Epithelial cell of proximal tubule (primary cell): ENCODE measurements at regions not wholly inside any gene's neighbourhood (a gene's known extent, or its start where the extent isn't known, plus 50 kb on each side); places are given as distances from the start of the nearest gene placed in this dataset.

Experiments
- DNase-seq: peaks from one replicate; pipeline ENCODE4 v3.0.0-alpha.2; 2011; ENCODE audit warnings: low read depth
- H3K4me3 ChIP-seq: 2 replicates; pipeline ENCODE4 v1.5.1; 2011; ENCODE audit warnings: low read depth, mild to moderate bottlenecking, low read length
- TF ChIP-seq, protein P1 (sequence below): conservative IDR thresholded peaks from 2 replicates; pipeline ENCODE4 v1.5.1; 2012; ENCODE audit warnings: low read depth, mild to moderate bottlenecking, low read length

DNA sequence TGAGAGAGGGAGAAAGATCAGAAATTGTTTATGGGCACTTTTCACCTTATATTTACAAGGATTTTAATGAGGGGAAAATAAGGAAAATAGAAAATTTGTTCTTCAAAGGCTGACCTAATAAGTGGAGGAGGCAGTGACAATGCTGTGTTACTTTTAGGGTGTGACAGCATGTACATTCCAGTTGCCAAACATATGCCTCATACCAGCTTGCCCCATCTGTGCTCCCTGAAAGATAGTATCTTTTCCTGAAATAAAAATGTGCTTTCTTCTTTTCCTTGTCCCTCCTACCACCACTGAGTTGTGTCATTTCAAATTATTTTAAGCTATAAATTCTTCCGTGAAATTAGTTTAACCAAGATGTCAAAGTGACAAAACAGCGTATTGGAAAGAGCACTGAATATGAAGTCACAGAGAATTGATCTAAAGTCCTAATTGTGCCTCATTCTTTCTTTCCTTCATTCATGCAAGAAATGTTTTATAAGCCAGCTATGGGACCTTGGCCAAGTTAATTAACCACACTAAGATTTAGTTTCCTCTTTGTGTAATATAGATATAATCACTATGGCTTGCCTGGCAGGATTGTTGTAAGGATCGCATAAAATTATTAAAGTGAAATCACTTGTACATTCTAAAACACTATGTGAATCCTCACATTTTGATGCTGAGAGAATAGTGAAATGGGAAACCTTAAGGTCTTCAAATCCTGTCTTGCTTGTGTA lies 1307.5 kb upstream of the TENM4 start:
- no peak for DNase-seq
- TF ChIP-seq, protein P1, sequence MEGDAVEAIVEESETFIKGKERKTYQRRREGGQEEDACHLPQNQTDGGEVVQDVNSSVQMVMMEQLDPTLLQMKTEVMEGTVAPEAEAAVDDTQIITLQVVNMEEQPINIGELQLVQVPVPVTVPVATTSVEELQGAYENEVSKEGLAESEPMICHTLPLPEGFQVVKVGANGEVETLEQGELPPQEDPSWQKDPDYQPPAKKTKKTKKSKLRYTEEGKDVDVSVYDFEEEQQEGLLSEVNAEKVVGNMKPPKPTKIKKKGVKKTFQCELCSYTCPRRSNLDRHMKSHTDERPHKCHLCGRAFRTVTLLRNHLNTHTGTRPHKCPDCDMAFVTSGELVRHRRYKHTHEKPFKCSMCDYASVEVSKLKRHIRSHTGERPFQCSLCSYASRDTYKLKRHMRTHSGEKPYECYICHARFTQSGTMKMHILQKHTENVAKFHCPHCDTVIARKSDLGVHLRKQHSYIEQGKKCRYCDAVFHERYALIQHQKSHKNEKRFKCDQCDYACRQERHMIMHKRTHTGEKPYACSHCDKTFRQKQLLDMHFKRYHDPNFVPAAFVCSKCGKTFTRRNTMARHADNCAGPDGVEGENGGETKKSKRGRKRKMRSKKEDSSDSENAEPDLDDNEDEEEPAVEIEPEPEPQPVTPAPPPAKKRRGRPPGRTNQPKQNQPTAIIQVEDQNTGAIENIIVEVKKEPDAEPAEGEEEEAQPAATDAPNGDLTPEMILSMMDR = no peak
- no peak overlapping the region for H3K4me3 ChIP-seq

DNA sequence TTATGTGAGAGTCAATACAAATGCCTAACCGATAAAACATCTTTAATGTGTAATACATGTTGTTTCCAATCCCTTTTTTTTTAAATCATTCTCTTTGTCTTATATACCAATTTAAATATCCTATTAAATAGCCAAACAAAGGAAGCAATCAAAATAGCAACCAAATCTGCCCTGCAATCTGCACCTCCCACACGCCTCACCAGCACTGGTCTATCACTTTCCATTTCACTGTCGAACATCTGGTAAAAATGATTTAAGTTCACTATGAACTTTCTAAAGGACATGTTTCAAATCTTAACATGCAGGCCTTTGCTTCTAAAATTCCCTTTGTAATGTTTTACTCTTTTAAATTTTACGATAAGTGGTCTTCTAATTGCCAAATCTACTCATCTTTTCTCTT lies 1305.5 kb upstream of the TENM4 start:
- DNase-seq = no peak
- TF ChIP-seq, protein P1 = no peak
- no peak overlapping the region for H3K4me3 ChIP-seq

DNA sequence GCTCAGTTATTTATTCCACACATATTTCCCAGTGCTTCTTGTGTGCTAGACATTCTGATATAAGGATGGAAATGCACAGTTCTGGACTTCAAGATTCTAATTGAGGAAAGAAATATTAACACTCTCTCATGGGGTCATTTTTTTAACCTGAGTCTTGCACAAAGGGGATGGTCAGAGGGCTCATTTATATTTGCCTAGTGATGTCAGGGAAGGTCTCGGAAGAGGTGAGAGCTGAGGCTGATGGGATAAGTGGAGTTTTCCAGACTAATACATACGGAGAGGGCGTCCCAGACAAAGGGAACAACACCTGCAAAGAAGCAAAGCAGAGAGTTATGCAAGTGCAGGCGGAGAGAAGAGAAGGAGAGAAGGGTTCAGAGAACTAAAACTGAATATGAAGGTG lies 1304.6 kb upstream of the TENM4 start:
- no peak overlapping the region for H3K4me3 ChIP-seq
- TF ChIP-seq, protein P1 = no peak
- no peak for DNase-seq

DNA sequence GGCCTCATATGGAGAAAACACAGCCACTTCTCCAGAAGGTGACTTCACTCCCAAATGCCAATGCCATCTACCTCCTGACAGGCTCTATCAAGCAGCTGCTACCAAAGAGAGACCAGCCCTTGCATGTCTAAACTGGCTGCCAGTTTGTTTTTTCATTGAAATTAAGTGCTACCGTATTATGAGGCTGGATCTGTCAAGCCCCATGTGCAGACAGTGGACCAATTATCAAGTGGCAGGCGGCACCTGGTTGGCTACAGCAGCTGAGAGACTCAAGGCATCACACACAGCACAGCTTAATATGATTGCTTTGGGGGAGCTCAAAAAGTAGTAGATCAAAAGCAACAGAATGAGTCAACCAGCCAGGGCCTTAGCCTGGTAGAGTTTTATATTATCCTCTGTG lies 1293.0 kb upstream of the TENM4 start:
- no peak overlapping the region for H3K4me3 ChIP-seq
- no peak for DNase-seq
- TF ChIP-seq, protein P1 = no peak

DNA sequence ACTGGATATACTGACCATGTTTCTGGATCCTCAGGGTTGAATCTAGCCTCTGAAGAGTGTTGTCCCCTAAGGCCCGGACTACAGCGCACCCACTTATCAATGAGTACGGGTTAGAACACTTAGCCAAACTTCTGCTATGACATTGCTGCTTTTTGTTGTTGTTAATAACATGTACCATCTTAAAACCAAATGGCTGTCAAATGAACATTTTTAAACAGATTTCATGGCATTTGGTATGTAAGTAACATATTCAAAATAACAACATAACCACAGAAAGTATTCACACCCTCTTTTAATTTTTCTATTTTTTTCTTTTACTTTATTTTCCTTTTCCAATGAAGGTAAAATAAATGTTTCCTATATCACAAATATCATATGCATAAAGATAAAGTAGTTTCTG lies 1292.5 kb upstream of the TENM4 start:
- DNase-seq = no peak
- TF ChIP-seq, protein P1 = no peak

DNA sequence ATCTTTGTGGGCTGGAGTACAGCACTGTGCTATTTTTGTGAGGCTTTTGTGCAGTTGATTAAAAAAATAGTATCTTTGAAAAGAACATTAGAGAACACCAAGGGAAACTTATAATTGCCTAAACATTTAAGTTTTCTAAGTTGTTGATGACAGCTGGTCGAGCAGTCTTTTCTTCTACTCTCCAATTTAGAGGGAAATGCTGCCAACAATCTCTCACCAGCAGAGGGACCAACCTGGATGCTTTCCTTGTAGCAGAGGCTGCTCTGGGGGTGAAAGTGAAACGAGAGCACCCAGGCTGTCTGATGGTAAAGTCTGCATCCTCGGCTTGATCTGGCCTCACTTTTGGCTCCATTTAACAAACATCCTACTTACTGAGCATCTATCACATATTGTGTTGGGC lies 1286.5 kb upstream of the TENM4 start:
- no peak for DNase-seq
- no peak overlapping the region for H3K4me3 ChIP-seq
- TF ChIP-seq, protein P1 = peak; percentile 78

More for the DNA sequence above, 1292.5 kb upstream of the TENM4 start:
- no peak overlapping the region for H3K4me3 ChIP-seq

DNA sequence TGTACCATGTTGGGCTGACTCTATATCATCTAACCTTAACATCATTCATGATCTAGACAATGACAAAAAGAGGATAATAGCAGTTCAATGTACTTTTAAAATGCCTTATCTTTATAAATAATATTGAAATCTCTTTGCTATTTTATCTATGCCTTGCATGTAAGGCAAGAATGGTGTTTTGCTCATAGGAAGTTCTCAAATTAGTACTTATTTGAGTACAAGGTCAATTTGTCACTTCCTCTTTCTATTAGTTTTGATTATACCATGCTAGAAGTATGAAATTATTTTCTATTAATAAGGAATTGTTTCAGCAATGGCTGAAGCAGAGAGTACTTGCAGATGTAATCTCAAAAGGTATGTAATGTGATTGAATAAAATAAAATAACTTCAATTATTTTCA lies 1285.4 kb upstream of the TENM4 start:
- TF ChIP-seq, protein P1 = no peak
- H3K4me3 ChIP-seq = no peak overlapping the region
- DNase-seq = no peak
